Right lobe of liver (tissue), 4 donors: ENCODE measurements at regions not wholly inside any gene's neighbourhood (a gene's known extent, or its start where the extent isn't known, plus 50 kb on each side); places are given as distances from the start of the nearest gene placed in this dataset.

Experiments used
- POLR2A ChIP-seq: fragments of 450-650 bp; IDR thresholded peaks from one replicate; pipeline ENCODE4 v1.6.1; 2017; ENCODE audit warnings: antibody characterized with exemption, mild to moderate bottlenecking
- TF ChIP-seq, protein P1 (sequence below), 4 donors: fragments of 200-600 bp in 3 of 4; fragments of 450-650 bp in 1 of 4; IDR thresholded peaks; one replicate each; pipeline versions ENCODE4 v1.5.1 to v1.8.0; 2016 to 2022; ENCODE audit warnings: antibody characterized with exemption in 4 of 4, mild to moderate bottlenecking in 2 of 4
- donor health status: DM: no; HTN: no; CAD: no.
- donor health status: DM: no; HTN: no; CAD: no.
- donor health status: DM: no; HTN: yes; CAD: no.

DNA sequence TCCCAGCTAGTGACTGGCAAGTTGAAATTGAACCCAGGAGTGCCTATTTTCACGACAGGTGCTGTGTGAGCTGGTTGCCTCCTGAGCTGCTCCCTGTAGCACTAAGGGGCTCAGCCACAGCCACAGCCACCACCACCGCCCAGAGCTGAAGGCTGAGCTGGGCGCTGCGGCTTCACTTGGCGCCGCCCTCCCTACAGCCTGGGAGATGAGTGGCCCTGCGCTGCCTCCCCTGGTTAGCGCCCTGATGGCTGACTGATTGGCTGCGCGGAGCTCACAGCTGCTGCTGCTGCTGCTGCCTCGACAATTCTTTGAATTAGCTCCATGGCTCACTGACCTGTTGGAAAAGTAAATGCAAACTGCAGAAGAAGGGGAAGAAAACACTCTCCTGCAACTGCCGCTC, 91.8 kb upstream of the TMEM132E start:
- TF ChIP-seq, protein P1, sequence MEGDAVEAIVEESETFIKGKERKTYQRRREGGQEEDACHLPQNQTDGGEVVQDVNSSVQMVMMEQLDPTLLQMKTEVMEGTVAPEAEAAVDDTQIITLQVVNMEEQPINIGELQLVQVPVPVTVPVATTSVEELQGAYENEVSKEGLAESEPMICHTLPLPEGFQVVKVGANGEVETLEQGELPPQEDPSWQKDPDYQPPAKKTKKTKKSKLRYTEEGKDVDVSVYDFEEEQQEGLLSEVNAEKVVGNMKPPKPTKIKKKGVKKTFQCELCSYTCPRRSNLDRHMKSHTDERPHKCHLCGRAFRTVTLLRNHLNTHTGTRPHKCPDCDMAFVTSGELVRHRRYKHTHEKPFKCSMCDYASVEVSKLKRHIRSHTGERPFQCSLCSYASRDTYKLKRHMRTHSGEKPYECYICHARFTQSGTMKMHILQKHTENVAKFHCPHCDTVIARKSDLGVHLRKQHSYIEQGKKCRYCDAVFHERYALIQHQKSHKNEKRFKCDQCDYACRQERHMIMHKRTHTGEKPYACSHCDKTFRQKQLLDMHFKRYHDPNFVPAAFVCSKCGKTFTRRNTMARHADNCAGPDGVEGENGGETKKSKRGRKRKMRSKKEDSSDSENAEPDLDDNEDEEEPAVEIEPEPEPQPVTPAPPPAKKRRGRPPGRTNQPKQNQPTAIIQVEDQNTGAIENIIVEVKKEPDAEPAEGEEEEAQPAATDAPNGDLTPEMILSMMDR (IDR thresholded peaks at IDR 0.05) = no peak
- TF ChIP-seq POLR2A = no peak
